ENCODE measurements at regions not wholly inside any gene's neighbourhood (a gene's known extent, or its start where the extent isn't known, plus 50 kb on each side); places are given as distances from the start of the nearest gene placed in this dataset.
"Not testable (repeated sequence)": the region's sequence is repeated elsewhere in the genome, so short reads cannot be mapped to it uniquely, and the experiment has no call there.

DNA sequence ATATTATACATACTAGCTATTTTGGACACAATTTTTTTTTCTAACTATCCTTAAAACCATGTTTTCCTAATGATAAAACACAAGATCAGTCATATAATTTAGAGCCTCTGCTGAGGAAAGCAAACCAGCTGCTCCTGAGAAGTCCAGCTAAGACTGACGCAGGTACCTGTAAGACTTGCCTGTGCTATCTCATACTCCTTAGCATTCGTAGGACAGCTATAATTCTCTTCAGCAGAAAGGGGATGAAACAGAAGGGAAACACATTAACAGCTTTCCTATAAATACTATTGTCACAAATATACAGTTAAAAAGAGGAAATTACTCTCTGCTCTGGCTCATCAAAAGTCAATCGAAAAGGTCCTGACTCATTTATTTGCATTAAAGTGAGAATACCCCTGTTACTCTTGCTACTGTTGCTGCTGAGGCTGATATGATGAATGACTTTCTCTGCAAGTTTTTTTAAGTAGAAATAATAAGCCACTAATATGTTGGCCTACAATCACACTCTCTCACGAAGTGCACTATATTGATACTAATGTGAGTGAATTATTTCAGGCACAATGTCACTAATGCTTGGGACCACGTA lies 757.1 kb downstream of the KCNT2 start:
- no peaks in the 10 kb centered on the region for H3K27me3 Mint-ChIP-seq (ENCODE audit: low read depth)
- H3K36me3 Mint-ChIP-seq (ENCODE audit: low read depth) = no peaks in the 10 kb centered on the region
- ChIA-PET POLR2A (no interaction called here), CTCF (no interaction called here)
- ATAC-seq (no peak), DNase-seq (no peak)
- H3K4me3 Mint-ChIP-seq = no peak overlapping the region
- no peaks in the 10 kb centered on the region for H3K4me1 Mint-ChIP-seq (ENCODE audit: low read depth)
- peaks cover 4% of the 10 kb centered on the region for H3K9me3 Mint-ChIP-seq (ENCODE audit: insufficient read depth)
- no peak overlapping the region for H3K27ac Mint-ChIP-seq

DNA sequence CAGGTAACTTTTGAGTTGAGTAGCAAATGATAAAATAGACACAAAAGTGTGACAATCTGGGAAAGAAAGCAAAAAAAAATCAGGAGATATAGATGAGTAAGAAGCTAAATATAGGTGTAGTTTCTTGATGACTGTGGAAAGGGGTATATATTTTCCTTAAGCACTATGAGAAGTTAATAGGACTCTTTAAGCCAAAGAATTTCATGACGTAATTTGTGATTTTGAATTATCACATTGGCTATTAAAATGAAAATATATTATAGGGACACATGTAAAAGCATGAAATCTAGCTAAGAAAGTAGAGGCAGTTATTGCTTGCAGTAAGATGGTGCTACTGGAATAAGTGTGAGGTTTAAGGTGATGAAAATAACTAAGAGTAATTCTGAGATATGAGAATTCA lies 759.1 kb downstream of the KCNT2 start:
- Mint-ChIP-seq H3K27me3 (ENCODE audit: low read depth) (no peaks in the 10 kb centered on the region), H3K4me3 (no peak overlapping the region), H3K36me3 (ENCODE audit: low read depth) (no peaks in the 10 kb centered on the region), H3K27ac (no peak overlapping the region), H3K9me3 (ENCODE audit: insufficient read depth) (peaks cover 4% of the 10 kb centered on the region), H3K4me1 (ENCODE audit: low read depth) (no peaks in the 10 kb centered on the region)
- ChIA-PET CTCF (no interaction called here), POLR2A (no interaction called here)
- no peak for ATAC-seq
- no peak for DNase-seq

DNA sequence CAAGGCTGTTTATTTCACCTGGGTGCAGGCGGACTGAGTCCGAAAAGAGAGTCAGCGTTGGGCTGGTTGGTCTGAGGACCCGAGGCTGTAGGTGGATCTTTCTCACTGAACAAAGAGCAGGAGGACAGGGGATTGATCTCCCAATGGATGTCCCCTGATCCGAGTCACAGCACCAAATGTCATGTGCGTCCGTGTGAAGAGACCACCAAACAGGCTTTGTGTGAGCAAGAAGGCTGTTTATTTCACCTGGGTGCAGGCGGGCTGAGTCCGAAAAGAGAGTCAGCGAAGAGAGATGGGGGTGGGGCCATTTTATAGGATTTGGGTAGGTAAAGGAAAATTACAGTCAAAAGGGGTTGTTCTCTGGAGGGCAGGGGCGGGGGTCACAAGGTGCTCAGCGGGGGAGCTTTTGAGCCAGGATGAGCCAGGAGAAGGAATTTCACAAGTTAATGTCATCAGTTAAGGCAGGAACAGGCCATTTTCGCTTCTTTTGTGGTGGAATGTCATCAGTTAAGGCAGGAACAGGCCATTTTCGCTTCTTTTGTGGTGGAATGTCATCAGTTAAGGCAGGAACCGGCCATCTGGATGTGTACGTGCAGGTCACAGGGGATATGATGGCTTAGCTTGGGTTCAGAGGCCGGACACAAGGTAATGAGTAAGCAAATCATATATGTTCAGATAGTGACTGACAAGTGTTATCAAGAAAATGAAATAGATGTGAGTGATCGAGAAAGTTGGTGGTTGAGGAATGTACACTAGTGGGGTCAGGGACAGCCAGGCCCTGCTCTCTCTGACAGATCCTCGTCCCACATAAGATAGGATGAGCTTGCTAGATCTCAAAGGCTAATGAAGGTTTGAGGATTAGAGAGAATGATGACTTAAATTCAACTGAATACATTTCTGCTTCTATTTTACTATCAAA lies 760.0 kb downstream of the KCNT2 start:
- H3K27me3 Mint-ChIP-seq (ENCODE audit: low read depth); H3K4me3 Mint-ChIP-seq; POLR2A ChIA-PET; H3K4me1 Mint-ChIP-seq (ENCODE audit: low read depth); ATAC-seq; H3K9me3 Mint-ChIP-seq (ENCODE audit: insufficient read depth); DNase-seq; CTCF ChIA-PET; H3K36me3 Mint-ChIP-seq (ENCODE audit: low read depth); H3K27ac Mint-ChIP-seq: not testable (repeated sequence)

DNA sequence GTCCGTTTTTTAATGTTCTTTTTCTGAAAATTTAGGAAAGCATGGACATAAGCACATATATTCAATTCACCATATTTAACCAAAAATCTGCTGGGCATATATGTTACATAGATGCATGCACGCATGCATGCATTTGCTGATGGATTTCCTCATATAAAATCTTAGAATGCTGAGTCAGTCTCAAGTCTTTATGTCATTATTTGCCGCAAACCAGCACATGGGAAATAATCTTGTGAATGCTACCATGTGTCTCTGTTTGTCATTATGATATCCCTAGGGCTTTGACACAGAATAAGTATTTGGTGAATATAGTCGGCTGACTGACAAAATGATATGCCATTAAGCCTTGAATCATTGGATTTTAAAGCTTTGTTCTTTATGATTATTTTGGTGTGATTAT lies 776.5 kb downstream of the KCNT2 start:
- no peak for ATAC-seq
- ChIA-PET POLR2A (no interaction called here), CTCF (no interaction called here)
- Mint-ChIP-seq H3K27me3 (ENCODE audit: low read depth) (no peaks in the 10 kb centered on the region), H3K9me3 (ENCODE audit: insufficient read depth) (no peaks in the 10 kb centered on the region), H3K27ac (no peak overlapping the region), H3K4me1 (ENCODE audit: low read depth) (no peaks in the 10 kb centered on the region), H3K4me3 (no peak overlapping the region), H3K36me3 (ENCODE audit: low read depth) (no peaks in the 10 kb centered on the region)
- no peak for DNase-seq

DNA sequence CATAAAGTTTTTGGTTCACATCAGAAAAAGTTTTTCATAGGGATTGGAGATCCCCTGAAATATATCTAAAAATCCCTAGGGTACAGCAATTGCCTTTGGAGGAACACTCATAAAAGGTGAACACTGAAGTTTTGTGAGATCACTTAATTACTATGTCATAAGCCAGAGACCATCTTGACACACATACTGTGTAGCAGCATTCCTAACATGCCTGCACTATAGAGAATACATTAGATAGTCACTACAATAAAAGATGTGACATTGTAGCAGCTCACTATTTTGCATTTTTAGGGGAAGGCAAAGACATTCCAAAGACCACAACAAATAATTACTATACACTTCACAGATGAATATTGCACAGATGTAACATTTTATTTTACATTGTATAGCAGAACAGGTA lies 779.9 kb downstream of the KCNT2 start:
- POLR2A ChIA-PET = no interaction called here

DNA sequence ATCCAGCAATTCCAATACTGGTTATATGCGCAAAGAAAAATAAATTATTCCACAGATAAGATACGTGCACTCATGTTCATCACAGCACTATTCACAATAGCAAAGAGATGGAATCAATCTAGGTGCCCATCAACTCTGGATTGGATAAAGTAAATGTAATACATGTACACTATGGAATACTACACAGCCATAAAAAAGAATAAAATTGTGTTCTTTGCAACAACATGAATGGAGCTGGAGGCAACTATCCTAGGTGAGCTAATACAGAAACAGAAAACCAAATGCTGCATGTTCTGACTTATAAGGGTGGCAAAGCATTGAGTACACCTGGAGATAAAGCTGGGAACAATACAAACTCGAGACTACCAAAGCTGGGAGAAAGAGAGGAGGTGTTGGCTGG lies 787.3 kb downstream of the KCNT2 start:
- ChIA-PET CTCF (no interaction called here), POLR2A (no interaction called here)
- Mint-ChIP-seq H3K27me3 (ENCODE audit: low read depth) (no peaks in the 10 kb centered on the region), H3K4me3 (no peak overlapping the region), H3K9me3 (ENCODE audit: insufficient read depth) (no peaks in the 10 kb centered on the region), H3K36me3 (ENCODE audit: low read depth) (no peaks in the 10 kb centered on the region), H3K4me1 (ENCODE audit: low read depth) (no peaks in the 10 kb centered on the region), H3K27ac (no peak overlapping the region)
- ATAC-seq = no peak
- DNase-seq = no peak

More for the DNA sequence above, 779.9 kb downstream of the KCNT2 start:
- H3K27me3 Mint-ChIP-seq (ENCODE audit: low read depth) = no peaks in the 10 kb centered on the region
- CTCF ChIA-PET = no interaction called here
- no peak for DNase-seq
- H3K4me1 Mint-ChIP-seq (ENCODE audit: low read depth) = no peaks in the 10 kb centered on the region
- no peaks in the 10 kb centered on the region for H3K36me3 Mint-ChIP-seq (ENCODE audit: low read depth)
- no peak overlapping the region for H3K27ac Mint-ChIP-seq
- no peaks in the 10 kb centered on the region for H3K9me3 Mint-ChIP-seq (ENCODE audit: insufficient read depth)
- ATAC-seq = no peak
- H3K4me3 Mint-ChIP-seq = no peak overlapping the region

DNA sequence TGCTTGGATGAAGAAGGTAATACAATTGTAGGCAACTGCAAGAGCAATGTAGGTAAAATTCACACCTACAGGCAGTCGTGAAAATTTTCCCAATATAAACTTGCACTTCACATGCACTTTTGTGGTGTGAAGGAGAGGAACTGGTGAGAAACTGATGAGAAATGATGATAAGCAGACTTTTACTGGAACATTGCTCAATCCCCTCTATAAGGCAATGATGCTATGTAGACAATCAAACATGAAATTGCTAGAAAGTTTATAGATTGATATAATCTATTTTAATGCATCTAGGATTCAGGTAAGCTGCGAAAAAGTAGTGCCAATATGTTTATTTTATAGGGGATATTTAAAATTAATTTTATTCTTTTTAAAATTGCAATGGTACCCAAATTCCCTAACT lies 802.2 kb downstream of the KCNT2 start:
- ATAC-seq (no peak), DNase-seq (no peak)
- Mint-ChIP-seq H3K27ac (no peak overlapping the region), H3K36me3 (ENCODE audit: low read depth) (no peaks in the 10 kb centered on the region), H3K4me1 (ENCODE audit: low read depth) (no peaks in the 10 kb centered on the region), H3K27me3 (ENCODE audit: low read depth) (no peaks in the 10 kb centered on the region), H3K9me3 (ENCODE audit: insufficient read depth) (no peaks in the 10 kb centered on the region), H3K4me3 (no peak overlapping the region)
- POLR2A ChIA-PET = no interaction called here
- CTCF ChIA-PET = no interaction called here

DNA sequence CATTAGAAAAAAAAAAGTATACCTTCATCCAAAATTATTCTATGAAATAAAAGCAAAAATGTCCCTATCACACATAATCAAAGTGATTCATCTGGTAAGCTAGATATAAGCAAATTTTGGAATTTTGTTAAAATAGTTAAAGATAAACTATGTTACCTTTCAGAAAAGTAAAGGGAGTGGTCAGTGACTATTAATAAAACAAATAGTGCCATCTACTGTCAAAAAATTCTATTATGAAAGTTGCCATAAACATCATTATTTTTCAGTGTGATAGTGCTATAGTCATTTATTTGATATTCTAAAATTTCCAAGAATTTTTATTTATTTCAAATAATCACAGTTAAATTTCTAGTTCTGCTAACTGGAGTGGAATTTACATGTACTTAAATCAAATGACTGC lies 803.7 kb downstream of the KCNT2 start:
- no peak overlapping the region for H3K27ac Mint-ChIP-seq
- ChIA-PET CTCF (no interaction called here), POLR2A (no interaction called here)
- no peaks in the 10 kb centered on the region for H3K27me3 Mint-ChIP-seq (ENCODE audit: low read depth)
- no peaks in the 10 kb centered on the region for H3K36me3 Mint-ChIP-seq (ENCODE audit: low read depth)
- H3K9me3 Mint-ChIP-seq (ENCODE audit: insufficient read depth) = no peaks in the 10 kb centered on the region
- DNase-seq (no peak), ATAC-seq (no peak)
- H3K4me3 Mint-ChIP-seq = no peak overlapping the region
- no peaks in the 10 kb centered on the region for H3K4me1 Mint-ChIP-seq (ENCODE audit: low read depth)

DNA sequence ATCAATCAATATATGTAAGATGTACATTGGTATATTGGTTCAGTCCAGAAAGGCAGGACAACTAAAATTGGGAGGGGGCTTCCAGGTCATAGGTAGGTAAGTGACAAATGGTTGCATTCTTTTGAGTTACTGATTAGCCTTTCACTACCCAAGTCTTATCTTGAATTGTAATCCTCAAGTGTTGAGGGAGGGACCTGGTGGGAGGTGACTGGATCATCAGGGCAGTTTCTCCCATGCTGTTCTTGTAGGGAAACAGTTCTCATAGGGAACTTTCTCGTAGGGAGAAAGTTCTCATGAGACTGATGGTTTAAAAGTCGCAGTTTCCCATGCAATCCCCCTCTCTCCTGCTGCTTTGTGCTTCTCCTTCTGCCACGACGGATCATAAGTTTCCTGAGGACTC lies 809.2 kb downstream of the KCNT2 start:
- ATAC-seq = no peak
- ChIA-PET POLR2A (no interaction called here), CTCF (no interaction called here)
- Mint-ChIP-seq H3K27ac (no peak overlapping the region), H3K9me3 (ENCODE audit: insufficient read depth) (no peaks in the 10 kb centered on the region), H3K27me3 (ENCODE audit: low read depth) (no peaks in the 10 kb centered on the region), H3K4me1 (ENCODE audit: low read depth) (no peaks in the 10 kb centered on the region), H3K36me3 (ENCODE audit: low read depth) (no peaks in the 10 kb centered on the region), H3K4me3 (no peak overlapping the region)
- no peak for DNase-seq

DNA sequence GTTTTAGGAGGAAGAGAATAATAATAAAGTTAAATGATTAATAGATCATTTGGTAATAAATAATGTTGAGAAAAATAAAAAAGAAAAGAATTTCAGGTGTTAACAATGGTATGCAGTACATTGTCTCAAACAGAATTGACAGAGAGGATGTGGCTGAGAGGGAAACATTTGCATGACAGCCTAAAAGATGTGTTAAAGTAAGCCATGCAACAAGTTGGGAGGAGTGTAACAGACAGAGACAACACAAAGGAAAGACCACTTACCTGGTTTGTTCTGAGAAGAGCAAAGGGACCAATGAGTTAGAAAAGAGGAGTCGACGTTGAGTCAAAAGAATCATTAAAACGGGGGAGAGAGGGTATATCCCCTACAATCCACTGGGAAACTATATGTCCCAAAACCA lies 814.0 kb downstream of the KCNT2 start:
- no peaks in the 10 kb centered on the region for H3K9me3 Mint-ChIP-seq (ENCODE audit: insufficient read depth)
- ATAC-seq (no peak), DNase-seq (no peak)
- ChIA-PET CTCF (no interaction called here), POLR2A (no interaction called here)
- no peaks in the 10 kb centered on the region for H3K4me1 Mint-ChIP-seq (ENCODE audit: low read depth)
- no peak overlapping the region for H3K27ac Mint-ChIP-seq
- H3K27me3 Mint-ChIP-seq (ENCODE audit: low read depth) = no peaks in the 10 kb centered on the region
- no peak overlapping the region for H3K4me3 Mint-ChIP-seq
- no peaks in the 10 kb centered on the region for H3K36me3 Mint-ChIP-seq (ENCODE audit: low read depth)

DNA sequence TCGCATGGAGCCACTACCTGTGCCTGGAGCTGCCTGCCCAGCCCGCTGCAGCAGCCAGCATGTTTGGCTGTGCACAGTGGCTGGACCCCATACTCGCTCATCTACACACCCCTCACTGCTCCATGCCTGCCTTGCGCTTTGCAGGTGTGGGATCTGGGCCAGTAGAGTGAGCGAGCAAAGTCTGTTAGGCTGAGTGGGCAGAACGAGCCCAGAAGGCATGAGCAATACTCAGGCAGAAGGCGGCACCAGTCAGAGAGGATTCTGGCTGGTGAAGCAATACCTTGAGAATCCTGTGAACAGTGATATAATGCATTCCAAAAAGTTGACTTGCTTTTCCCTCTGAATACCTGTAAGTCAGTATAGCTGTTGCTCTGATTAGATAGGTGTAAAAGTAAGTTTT lies 816.4 kb downstream of the KCNT2 start:
- H3K27ac Mint-ChIP-seq = no peak overlapping the region
- ChIA-PET POLR2A (no interaction called here), CTCF (no interaction called here)
- H3K36me3 Mint-ChIP-seq (ENCODE audit: low read depth) = no peaks in the 10 kb centered on the region
- no peaks in the 10 kb centered on the region for H3K4me1 Mint-ChIP-seq (ENCODE audit: low read depth)
- no peak overlapping the region for H3K4me3 Mint-ChIP-seq
- H3K9me3 Mint-ChIP-seq (ENCODE audit: insufficient read depth) = no peaks in the 10 kb centered on the region
- ATAC-seq (no peak), DNase-seq (no peak)
- H3K27me3 Mint-ChIP-seq (ENCODE audit: low read depth) = no peaks in the 10 kb centered on the region

DNA sequence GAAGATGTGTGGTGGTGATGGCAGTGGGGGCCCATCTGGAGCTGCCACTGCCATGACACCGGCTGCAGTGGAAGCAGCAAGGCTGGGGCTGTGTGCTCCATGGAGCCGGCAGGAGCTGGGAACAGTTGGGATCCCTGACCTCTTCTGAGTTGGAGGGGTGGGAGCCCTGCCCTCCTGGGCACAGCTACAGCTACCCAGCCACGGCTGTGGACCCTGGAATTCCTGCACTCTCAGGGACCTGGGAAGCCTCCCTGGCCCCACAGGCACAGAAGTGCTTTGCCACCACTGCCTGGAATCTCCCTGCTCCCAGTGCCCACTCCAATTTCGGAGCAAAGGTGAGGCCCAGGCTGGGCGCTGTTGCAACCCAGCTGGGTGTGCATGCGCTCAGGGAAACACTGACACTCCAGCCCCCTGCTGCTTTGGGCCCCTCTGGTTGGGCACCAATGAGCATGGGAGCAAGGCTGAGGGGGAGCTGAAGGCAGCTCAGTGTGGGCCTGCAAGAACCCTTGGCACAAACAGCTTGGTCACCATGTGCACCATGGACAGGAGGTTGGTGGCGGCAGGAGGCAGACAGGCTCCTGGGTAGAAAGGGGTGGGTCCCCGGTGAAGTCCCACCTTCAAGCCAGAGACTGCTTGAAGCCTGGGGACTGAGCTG lies 817.6 kb downstream of the KCNT2 start:
- no peaks in the 10 kb centered on the region for H3K27me3 Mint-ChIP-seq (ENCODE audit: low read depth)
- H3K4me3 Mint-ChIP-seq = no peak overlapping the region
- H3K27ac Mint-ChIP-seq = no peak overlapping the region
- POLR2A ChIA-PET = no interaction called here
- DNase-seq = no peak
- H3K36me3 Mint-ChIP-seq (ENCODE audit: low read depth) = no peaks in the 10 kb centered on the region
- H3K9me3 Mint-ChIP-seq (ENCODE audit: insufficient read depth) = no peaks in the 10 kb centered on the region
- CTCF ChIA-PET = no interaction called here
- H3K4me1 Mint-ChIP-seq (ENCODE audit: low read depth) = no peaks in the 10 kb centered on the region
- ATAC-seq = no peak
